ENCODE measurements at regions not wholly inside any gene's neighbourhood (a gene's known extent, or its start where the extent isn't known, plus 50 kb on each side); places are given as distances from the start of the nearest gene placed in this dataset.

DNA sequence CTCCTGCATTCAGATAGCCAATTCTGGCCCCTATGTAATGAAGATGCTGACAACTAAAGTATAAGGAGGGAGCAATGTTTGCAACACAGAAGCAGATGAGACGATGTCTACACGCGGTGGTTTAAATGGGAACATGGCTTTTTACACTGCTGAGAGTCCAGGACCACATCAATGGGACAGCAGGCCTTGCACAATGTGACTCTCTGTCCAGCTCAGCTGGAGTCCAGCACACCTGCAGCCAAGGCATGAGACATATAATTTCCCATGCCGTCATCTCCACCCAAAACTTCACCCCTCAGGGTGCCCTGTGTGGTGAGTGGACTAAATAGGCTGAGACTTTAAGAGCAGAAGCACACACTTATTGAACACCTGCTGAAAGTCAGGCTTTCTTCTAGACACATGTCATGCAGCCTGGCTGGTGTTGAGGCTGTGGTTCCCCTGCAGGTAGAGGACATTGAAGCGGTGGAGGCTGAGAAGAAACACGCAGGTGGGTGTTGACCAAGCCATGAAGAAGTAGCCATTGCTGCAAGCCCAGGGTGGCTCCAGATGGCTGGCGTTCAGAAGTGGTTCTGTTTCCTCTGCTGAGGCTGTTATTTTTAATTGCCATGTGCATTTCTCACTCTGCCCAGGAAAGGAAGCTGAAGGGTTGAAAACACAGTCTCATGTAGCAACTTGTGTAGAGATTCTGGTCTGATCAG lies 345.6 kb downstream of the MYCN start:
- TF ChIP-seq, protein P1, sequence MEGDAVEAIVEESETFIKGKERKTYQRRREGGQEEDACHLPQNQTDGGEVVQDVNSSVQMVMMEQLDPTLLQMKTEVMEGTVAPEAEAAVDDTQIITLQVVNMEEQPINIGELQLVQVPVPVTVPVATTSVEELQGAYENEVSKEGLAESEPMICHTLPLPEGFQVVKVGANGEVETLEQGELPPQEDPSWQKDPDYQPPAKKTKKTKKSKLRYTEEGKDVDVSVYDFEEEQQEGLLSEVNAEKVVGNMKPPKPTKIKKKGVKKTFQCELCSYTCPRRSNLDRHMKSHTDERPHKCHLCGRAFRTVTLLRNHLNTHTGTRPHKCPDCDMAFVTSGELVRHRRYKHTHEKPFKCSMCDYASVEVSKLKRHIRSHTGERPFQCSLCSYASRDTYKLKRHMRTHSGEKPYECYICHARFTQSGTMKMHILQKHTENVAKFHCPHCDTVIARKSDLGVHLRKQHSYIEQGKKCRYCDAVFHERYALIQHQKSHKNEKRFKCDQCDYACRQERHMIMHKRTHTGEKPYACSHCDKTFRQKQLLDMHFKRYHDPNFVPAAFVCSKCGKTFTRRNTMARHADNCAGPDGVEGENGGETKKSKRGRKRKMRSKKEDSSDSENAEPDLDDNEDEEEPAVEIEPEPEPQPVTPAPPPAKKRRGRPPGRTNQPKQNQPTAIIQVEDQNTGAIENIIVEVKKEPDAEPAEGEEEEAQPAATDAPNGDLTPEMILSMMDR (IDR thresholded peaks at IDR 0.05): no peak
- TF ChIP-seq POLR2A (IDR thresholded peaks at IDR 0.05) (no peak), POLR2AphosphoS5 (IDR thresholded peaks at IDR 0.05) (no peak)

All from sigmoid colon (tissue), 4 donors.